ENCODE measurements at regions not wholly inside any gene's neighbourhood (a gene's known extent, or its start where the extent isn't known, plus 50 kb on each side); places are given as distances from the start of the nearest gene placed in this dataset.

DNA sequence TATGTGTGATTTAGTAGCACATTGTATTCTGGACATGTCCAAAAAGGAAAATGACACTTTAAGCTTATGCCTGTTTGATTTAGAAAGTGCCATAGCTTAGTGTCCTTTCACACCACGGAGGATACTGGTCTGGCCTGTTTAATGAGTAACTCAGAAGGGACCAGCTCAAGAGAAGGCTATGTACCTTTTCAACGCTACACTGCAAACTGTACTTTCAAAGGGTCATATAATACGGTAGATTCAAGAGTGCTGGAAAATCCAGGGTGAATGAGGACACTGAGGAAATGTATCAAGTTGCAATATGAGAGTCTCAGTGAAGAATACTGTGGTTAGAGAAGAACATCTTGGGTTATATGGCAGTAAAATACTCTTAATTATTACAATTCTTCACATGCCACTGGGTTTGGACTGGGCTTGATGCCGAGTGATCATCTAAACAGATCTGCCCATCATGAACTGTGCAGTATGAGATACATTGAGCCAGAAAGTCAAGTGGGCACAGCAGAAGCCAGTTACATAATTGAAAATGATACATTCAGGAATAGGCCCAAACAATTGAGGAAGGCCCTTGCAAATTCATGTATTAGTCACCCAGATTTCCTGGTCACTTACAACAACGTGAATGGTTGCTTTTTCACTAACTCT is 1211.5 kb upstream of the CDH9 start:
- in situ Hi-C loops (cut with MboI; ENCODE audit: low pct_unique_long_range_greater_than_20kb, low sequenced_read_pairs, unreplicated experiment) = no loop called here
- TF ChIP-seq, protein P1, sequence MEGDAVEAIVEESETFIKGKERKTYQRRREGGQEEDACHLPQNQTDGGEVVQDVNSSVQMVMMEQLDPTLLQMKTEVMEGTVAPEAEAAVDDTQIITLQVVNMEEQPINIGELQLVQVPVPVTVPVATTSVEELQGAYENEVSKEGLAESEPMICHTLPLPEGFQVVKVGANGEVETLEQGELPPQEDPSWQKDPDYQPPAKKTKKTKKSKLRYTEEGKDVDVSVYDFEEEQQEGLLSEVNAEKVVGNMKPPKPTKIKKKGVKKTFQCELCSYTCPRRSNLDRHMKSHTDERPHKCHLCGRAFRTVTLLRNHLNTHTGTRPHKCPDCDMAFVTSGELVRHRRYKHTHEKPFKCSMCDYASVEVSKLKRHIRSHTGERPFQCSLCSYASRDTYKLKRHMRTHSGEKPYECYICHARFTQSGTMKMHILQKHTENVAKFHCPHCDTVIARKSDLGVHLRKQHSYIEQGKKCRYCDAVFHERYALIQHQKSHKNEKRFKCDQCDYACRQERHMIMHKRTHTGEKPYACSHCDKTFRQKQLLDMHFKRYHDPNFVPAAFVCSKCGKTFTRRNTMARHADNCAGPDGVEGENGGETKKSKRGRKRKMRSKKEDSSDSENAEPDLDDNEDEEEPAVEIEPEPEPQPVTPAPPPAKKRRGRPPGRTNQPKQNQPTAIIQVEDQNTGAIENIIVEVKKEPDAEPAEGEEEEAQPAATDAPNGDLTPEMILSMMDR (IDR thresholded peaks at IDR 0.05; ENCODE audit: extremely low read depth, insufficient read depth, missing control alignments) = no peak
- DNase-seq (ENCODE audit: low spot score) = no peak

DNA sequence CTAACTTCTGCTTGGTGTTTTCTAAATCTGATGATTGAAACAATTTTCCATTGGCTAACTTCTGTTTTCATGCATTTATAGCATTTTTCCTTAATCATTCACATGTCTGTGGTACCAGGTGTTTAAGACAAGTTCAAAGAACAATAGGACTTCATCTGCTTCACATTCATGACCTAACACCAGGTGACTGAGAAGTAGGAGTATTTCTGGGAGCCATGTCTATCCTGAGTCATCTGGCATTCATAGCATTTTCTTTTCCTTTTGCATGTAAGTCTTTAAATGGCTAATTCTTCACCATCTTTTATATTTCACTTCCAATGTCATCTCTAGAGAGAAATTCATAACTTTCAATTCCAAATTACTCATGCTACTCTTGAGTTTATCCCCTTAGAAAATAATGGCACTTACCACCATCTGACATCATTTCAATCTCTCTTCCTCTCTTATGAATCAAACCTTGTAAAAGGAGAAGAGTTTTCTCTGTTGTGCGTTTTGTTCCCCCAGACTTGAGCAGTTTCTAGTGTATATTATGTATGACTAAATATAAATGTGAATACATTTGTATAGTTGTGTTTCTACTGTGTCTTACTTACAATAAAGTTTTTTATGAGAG is 1196.1 kb upstream of the CDH9 start:
- no peak for DNase-seq (ENCODE audit: low spot score)
- TF ChIP-seq, protein P1 (IDR thresholded peaks at IDR 0.05; ENCODE audit: extremely low read depth, insufficient read depth, missing control alignments) = no peak
- in situ Hi-C loops (cut with MboI; ENCODE audit: low pct_unique_long_range_greater_than_20kb, low sequenced_read_pairs, unreplicated experiment) = no loop called here

- DNase-seq (ENCODE audit: low spot score) = no peak
- TF ChIP-seq, protein P1 (IDR thresholded peaks at IDR 0.05; ENCODE audit: extremely low read depth, insufficient read depth, missing control alignments) = no peak
- in situ Hi-C loops (cut with MboI; ENCODE audit: low pct_unique_long_range_greater_than_20kb, low sequenced_read_pairs, unreplicated experiment) = no loop called here
Measured at GRCh38 chr5:28226407-28226806, 1188.0 kb upstream of the CDH9 start.

- no peak for DNase-seq (ENCODE audit: low spot score)
- in situ Hi-C loops (cut with MboI; ENCODE audit: low pct_unique_long_range_greater_than_20kb, low sequenced_read_pairs, unreplicated experiment) = no loop called here
- TF ChIP-seq, protein P1 (IDR thresholded peaks at IDR 0.05; ENCODE audit: extremely low read depth, insufficient read depth, missing control alignments) = no peak
Measured at GRCh38 chr5:28219539-28219938, 1181.2 kb upstream of the CDH9 start.

- in situ Hi-C loops (cut with MboI; ENCODE audit: low pct_unique_long_range_greater_than_20kb, low sequenced_read_pairs, unreplicated experiment) = no loop called here
- DNase-seq (ENCODE audit: low spot score) = no peak
- TF ChIP-seq, protein P1 (IDR thresholded peaks at IDR 0.05; ENCODE audit: extremely low read depth, insufficient read depth, missing control alignments) = no peak
Measured at GRCh38 chr5:28217695-28218094, 1179.3 kb upstream of the CDH9 start.

- no peak for DNase-seq (ENCODE audit: low spot score)
- TF ChIP-seq, protein P1 (IDR thresholded peaks at IDR 0.05; ENCODE audit: extremely low read depth, insufficient read depth, missing control alignments) = no peak
- in situ Hi-C loops (cut with MboI; ENCODE audit: low pct_unique_long_range_greater_than_20kb, low sequenced_read_pairs, unreplicated experiment) = no loop called here
Measured at GRCh38 chr5:28216939-28217360, 1178.6 kb upstream of the CDH9 start.
